ENCODE measurements at regions not wholly inside any gene's neighbourhood (a gene's known extent, or its start where the extent isn't known, plus 50 kb on each side); places are given as distances from the start of the nearest gene placed in this dataset.
"Not testable (repeated sequence)": the region's sequence is repeated elsewhere in the genome, so short reads cannot be mapped to it uniquely, and the experiment has no call there.

- peaks cover 17% of the 10 kb centered on the region for H3K4me1 ChIP-seq (ENCODE audit: insufficient read depth, poor library complexity, severe bottlenecking)
- H3K36me3 ChIP-seq (ENCODE audit: low read depth): no peaks in the 10 kb centered on the region
- ATAC-seq (ENCODE audit: low read depth): no peak
- H3K27me3 ChIP-seq (ENCODE audit: insufficient read depth, poor library complexity, severe bottlenecking): no peaks in the 10 kb centered on the region
- H3K4me3 ChIP-seq (ENCODE audit: severe bottlenecking): no peak overlapping the region
- no peaks in the 10 kb centered on the region for H3K9me3 ChIP-seq (ENCODE audit: severe bottlenecking)
- TF ChIP-seq, protein P1, sequence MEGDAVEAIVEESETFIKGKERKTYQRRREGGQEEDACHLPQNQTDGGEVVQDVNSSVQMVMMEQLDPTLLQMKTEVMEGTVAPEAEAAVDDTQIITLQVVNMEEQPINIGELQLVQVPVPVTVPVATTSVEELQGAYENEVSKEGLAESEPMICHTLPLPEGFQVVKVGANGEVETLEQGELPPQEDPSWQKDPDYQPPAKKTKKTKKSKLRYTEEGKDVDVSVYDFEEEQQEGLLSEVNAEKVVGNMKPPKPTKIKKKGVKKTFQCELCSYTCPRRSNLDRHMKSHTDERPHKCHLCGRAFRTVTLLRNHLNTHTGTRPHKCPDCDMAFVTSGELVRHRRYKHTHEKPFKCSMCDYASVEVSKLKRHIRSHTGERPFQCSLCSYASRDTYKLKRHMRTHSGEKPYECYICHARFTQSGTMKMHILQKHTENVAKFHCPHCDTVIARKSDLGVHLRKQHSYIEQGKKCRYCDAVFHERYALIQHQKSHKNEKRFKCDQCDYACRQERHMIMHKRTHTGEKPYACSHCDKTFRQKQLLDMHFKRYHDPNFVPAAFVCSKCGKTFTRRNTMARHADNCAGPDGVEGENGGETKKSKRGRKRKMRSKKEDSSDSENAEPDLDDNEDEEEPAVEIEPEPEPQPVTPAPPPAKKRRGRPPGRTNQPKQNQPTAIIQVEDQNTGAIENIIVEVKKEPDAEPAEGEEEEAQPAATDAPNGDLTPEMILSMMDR (IDR thresholded peaks at IDR 0.05; ENCODE audit: poor library complexity, severe bottlenecking): no peak
- DNase-seq (ENCODE audit: low spot score): no peak
- H3K27ac ChIP-seq (ENCODE audit: poor library complexity, severe bottlenecking): peak overlapping the region; percentile 79
Observed at GRCh38 chr9:82487935-82488312, 499.4 kb downstream of the SPATA31D1 start.

- Histone ChIP-seq H3K27ac (ENCODE audit: poor library complexity, severe bottlenecking) (peak overlapping the region; percentile 79), H3K36me3 (ENCODE audit: low read depth) (no peaks in the 10 kb centered on the region), H3K4me3 (ENCODE audit: severe bottlenecking) (no peak overlapping the region), H3K27me3 (ENCODE audit: insufficient read depth, poor library complexity, severe bottlenecking) (no peaks in the 10 kb centered on the region), H3K9me3 (ENCODE audit: severe bottlenecking) (no peaks in the 10 kb centered on the region), H3K4me1 (ENCODE audit: insufficient read depth, poor library complexity, severe bottlenecking) (peaks cover 17% of the 10 kb centered on the region)
- DNase-seq (ENCODE audit: low spot score) (no peak), ATAC-seq (ENCODE audit: low read depth) (peak; percentile 34)
- TF ChIP-seq, protein P1 (IDR thresholded peaks at IDR 0.05; ENCODE audit: poor library complexity, severe bottlenecking): no peak
Observed at GRCh38 chr9:82488313-82489200, 500.0 kb downstream of the SPATA31D1 start.

DNA sequence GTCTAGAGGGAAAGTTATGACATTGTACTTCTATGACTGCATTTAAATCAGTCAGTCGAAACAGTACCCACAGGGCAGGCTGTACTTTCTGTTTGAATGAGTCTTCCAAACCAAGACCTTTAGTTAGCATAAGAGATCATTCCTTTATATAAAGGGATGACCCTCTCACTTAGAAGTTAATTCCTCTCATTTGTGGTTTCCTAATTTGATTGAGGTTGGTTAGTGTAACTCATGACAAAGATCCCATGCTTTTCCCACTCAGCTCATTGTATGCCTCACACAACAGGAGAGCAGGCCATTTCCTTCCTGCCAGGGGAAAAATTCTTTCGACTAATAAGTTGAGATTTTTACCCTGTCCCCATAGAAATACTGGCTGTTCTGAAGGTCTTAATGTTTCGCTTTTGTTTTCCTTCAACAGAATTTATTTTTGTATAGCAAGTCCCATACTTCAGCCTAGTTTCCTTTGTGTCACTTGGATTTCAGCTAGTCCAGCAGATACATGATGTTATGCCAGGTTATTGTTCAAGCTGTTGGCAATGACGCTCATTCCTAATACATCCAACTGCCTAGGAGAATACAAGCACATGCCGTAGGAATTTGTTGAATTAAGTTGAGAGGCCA lies 500.7 kb downstream of the SPATA31D1 start:
- Histone ChIP-seq H3K27ac (ENCODE audit: poor library complexity, severe bottlenecking) (peak overlapping the region; percentile 79), H3K4me1 (ENCODE audit: insufficient read depth, poor library complexity, severe bottlenecking) (peaks cover 17% of the 10 kb centered on the region), H3K9me3 (ENCODE audit: severe bottlenecking) (no peaks in the 10 kb centered on the region), H3K4me3 (ENCODE audit: severe bottlenecking) (no peak overlapping the region), H3K36me3 (ENCODE audit: low read depth) (no peaks in the 10 kb centered on the region), H3K27me3 (ENCODE audit: insufficient read depth, poor library complexity, severe bottlenecking) (no peaks in the 10 kb centered on the region)
- TF ChIP-seq, protein P1 (IDR thresholded peaks at IDR 0.05; ENCODE audit: poor library complexity, severe bottlenecking): no peak
- DNase-seq (ENCODE audit: low spot score) (no peak), ATAC-seq (ENCODE audit: low read depth) (peak; percentile 28)

- peak overlapping the region; percentile 79 for H3K27ac ChIP-seq (ENCODE audit: poor library complexity, severe bottlenecking)
- no peak overlapping the region for H3K4me3 ChIP-seq (ENCODE audit: severe bottlenecking)
- ATAC-seq (ENCODE audit: low read depth): peak; percentile 92
- no peaks in the 10 kb centered on the region for H3K9me3 ChIP-seq (ENCODE audit: severe bottlenecking)
- TF ChIP-seq, protein P1 (IDR thresholded peaks at IDR 0.05; ENCODE audit: poor library complexity, severe bottlenecking): no peak
- H3K36me3 ChIP-seq (ENCODE audit: low read depth): no peaks in the 10 kb centered on the region
- DNase-seq (ENCODE audit: low spot score): peak; percentile 57
- H3K27me3 ChIP-seq (ENCODE audit: insufficient read depth, poor library complexity, severe bottlenecking): no peaks in the 10 kb centered on the region
- peaks cover 17% of the 10 kb centered on the region for H3K4me1 ChIP-seq (ENCODE audit: insufficient read depth, poor library complexity, severe bottlenecking)
Observed at GRCh38 chr9:82490019-82490499, 501.5 kb downstream of the SPATA31D1 start.

- DNase-seq (ENCODE audit: low spot score); ATAC-seq (ENCODE audit: low read depth); H3K4me3 ChIP-seq (ENCODE audit: severe bottlenecking); H3K27me3 ChIP-seq (ENCODE audit: insufficient read depth, poor library complexity, severe bottlenecking); H3K9me3 ChIP-seq (ENCODE audit: severe bottlenecking); H3K36me3 ChIP-seq (ENCODE audit: low read depth): not testable (repeated sequence)
- H3K4me1 ChIP-seq (ENCODE audit: insufficient read depth, poor library complexity, severe bottlenecking): peaks cover 17% of the 10 kb centered on the region
- H3K27ac ChIP-seq (ENCODE audit: poor library complexity, severe bottlenecking): peak overlapping the region; percentile 79
Observed at GRCh38 chr9:82490821-82491220, 502.2 kb downstream of the SPATA31D1 start.

Measured in RWPE2 (cell line).